ENCODE measurements at regions not wholly inside any gene's neighbourhood (a gene's known extent, or its start where the extent isn't known, plus 50 kb on each side); places are given as distances from the start of the nearest gene placed in this dataset.
"Not testable (repeated sequence)": the region's sequence is repeated elsewhere in the genome, so short reads cannot be mapped to it uniquely, and the experiment has no call there.

GRCh38 chrX:138849521-138849920 lies 138.0 kb upstream of the FGF13 start:
- no peak for DNase-seq

DNA sequence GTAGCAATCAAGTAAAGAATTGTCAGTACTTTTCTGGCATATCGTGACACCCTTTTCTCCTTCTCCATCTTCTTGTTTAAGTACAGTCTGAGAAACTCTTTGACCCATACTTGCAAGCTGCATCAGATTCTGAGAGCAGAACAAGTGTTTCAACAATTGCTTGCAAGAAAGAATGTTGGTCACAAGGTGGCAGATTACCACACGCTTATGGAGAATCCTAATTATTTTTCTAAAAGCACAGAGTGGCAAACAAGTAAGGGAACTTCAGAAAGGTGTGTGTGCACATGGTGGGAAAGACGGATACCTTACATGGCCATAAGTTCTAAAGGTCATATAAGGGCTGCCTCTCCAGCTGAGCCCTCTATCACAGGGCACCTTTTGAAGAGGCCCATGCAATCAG lies 136.4 kb upstream of the FGF13 start:
- no peak for DNase-seq

- no peak for DNase-seq
Measured at GRCh38 chrX:138845786-138846185, 134.3 kb upstream of the FGF13 start.

DNA sequence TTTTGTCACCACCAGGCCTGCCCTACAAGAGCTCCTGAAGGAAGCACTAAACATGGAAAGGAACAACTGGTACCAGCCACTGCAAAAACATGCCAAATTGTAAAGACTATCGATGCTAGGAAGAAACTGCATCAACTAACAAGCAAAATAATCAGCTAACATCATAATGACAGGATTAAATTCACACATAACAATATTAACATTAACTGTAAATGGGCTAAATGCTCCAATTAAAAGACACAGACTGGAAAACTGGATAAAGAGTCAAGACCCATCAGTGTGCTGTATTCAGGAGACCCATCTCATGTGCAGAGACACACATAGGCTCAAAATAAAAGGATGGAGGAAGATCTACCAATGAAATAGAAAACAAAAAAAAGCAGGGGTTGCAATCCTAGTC lies 95.9 kb upstream of the FGF13 start:
- not testable (repeated sequence) for DNase-seq

- DNase-seq = no peak
Measured at GRCh38 chrX:138794246-138794645, 82.7 kb upstream of the FGF13 start.

DNA sequence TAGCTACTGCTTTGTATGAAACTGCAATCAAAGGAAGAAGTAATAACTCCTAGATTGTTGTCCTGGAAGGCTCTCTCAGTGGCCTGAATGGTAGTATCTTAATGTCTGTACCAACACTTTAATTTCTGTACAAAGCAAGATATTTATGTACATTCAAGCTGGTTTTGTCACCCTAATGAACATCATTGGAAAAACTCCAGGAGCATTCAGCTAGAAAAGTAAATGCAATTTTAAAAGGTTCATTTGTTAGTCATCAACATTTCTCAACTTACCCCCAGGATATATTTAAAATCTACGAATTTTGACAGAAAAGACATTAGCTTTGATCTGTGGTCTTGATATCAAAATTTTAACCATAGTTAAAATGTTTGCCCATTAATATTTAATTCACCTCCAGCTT lies 80.0 kb upstream of the FGF13 start:
- no peak for DNase-seq

GRCh38 chrX:138788771-138789170 lies 77.3 kb upstream of the FGF13 start:
- no peak for DNase-seq

- not testable (repeated sequence) for DNase-seq
Measured at GRCh38 chrX:138778576-138778909, 67.0 kb upstream of the FGF13 start.

GRCh38 chrX:138777908-138778575 lies 66.5 kb upstream of the FGF13 start:
- not testable (repeated sequence) for DNase-seq

DNA sequence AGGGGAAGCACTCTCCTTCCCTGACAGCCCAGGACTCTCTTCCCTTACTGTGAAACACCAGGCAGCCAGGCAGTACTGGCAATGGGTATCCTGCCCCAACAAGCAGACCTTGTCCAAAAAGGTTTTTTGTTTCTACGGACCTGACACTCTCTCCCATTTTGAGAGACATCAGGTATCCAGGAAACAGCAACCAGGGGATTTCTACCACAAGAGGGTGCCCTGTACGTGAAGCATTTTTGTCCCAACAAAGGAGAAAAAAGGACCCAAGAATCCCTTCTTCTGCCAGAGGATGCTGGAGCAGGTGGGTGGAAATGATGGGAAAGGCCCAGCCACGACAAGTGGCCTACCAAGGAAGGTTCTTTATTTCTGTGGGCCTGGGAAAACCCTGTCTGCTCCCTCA lies 65.7 kb upstream of the FGF13 start:
- no peak for DNase-seq

GRCh38 chrX:138775517-138775916 lies 64.0 kb upstream of the FGF13 start:
- no peak for DNase-seq

DNA sequence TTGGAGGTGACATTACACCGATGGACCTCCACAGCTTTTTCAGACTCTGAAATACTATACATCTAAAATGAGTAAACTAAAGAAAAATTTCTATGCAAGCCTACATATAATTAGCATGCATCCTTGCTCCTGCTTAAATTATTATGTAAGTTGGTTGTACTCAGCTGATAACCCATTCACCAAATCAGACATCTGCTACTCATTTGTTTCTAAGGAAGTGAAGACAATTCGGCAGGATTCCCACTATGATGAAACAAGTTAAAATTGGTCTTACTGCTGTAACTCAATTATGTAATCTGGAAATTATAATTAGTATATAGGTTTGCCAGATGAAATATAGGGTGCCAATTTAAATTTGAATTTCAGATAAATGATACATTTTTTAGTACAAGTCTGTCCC lies 59.5 kb upstream of the FGF13 start:
- no peak for DNase-seq

DNA sequence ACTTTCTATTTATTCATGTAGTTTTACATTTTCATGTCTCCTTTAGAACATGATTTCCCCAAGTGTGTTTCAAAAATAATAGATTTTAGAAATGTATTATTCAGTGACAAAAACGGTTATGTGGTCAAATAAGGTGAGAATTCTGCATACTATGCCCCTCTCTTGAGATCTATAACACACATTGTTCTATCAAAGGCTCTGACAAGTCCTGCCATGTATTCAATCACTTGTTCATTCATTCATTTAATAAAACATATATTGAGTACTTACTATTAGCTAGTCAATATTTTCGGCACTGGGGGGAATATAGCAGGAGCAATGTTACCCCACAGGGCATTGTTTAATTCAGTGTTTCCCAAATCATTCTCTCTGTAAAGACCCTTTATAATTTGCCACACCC lies 58.4 kb upstream of the FGF13 start:
- DNase-seq = no peak

- no peak for DNase-seq
Measured at GRCh38 chrX:138765051-138765450, 53.5 kb upstream of the FGF13 start.

DNA sequence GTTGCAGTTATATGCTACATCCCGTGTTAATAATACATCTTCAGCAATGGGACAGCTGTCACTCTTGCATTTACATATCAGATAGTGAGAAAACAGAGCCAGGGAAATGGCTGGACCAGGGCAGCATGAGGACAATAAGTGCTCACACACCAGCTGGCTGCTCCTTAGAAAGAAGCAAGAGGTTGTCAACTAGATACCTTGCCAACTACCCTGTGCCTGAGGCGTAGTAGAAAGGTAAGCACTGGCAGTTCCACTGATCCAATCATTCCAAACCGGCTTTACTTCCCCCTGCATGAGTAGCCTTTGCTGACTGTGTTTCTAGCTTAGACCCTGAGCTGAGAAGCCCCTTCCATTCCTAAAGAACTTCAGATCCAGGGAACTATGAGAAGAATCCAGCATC lies 52.2 kb upstream of the FGF13 start:
- no peak for DNase-seq

DNA sequence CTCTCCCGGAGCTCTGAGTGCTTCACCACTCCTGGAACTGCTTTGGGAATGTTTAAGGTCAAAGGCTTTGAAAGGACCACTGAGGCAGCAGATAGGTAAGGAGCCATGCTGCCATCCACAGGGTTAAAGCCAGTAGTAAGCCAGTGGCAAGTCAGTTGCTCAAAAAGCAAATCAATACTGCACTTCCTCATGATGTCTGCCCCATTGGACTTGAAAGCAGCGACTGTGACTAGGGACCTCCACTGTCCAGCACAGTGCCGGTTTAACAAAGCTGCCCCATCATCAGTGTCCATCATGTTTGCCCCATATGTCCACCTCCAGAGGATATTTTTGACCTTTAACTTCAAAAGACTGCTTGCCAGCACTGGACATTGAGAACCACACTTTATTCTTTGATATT lies 49.9 kb upstream of the FGF13 start:
- no peak for DNase-seq
